IPS DF 4.7 (cell line): ENCODE measurements at regions not wholly inside any gene's neighbourhood (a gene's known extent, or its start where the extent isn't known, plus 50 kb on each side); places are given as distances from the start of the nearest gene placed in this dataset.

Experiments used
- DNase-seq: peaks from one replicate; pipeline ENCODE4 v3.0.0-alpha.2; 2013; ENCODE audit warnings: low spot score; ENCODE audit errors: extremely low read depth

GRCh38 chr2:57562495-57562894, 484.1 kb upstream of the VRK2 start:
- no peak for DNase-seq

DNA sequence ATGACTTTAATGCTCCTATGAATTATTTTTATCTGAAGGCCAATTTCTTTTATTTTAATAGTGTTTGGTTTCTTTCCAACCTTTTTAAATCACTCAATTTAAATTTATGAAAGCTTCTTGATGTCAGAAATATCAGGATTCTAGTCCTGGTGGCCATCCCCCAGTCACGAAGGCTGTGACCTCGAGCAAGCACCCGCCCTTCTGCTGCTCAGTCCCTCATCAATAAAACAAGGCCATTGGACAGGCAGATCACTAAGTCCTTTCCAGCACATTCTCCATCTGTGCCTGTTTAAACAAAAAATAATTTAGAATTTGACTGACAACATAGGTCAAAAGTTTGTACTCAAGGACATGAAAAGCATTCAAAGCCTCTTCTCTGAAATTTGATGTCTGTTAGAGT, 483.6 kb upstream of the VRK2 start:
- DNase-seq: no peak

GRCh38 chr2:57567245-57567644, 479.4 kb upstream of the VRK2 start:
- no peak for DNase-seq

DNA sequence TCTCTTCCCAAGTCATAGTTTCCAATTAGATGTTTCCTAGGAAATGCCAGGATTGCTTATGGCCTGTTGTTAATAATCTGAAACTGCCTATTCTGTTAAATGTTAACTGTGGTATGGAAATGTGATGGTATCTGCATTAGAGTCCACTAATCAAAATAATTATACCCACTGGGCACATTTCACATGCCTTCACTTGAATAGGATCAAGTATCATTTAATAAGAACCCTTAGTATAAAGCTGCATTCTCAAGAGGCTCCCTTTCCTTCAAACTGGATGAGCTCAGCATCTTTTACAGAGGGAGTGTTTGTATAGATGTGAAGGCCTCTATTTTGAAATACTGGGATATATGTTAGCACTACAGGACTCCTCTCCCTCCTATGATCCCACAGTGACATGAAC, 477.2 kb upstream of the VRK2 start:
- DNase-seq: no peak

- no peak for DNase-seq
Measured at GRCh38 chr2:57570961-57571360, 475.6 kb upstream of the VRK2 start.

GRCh38 chr2:57575700-57576268, 470.8 kb upstream of the VRK2 start:
- no peak for DNase-seq

DNA sequence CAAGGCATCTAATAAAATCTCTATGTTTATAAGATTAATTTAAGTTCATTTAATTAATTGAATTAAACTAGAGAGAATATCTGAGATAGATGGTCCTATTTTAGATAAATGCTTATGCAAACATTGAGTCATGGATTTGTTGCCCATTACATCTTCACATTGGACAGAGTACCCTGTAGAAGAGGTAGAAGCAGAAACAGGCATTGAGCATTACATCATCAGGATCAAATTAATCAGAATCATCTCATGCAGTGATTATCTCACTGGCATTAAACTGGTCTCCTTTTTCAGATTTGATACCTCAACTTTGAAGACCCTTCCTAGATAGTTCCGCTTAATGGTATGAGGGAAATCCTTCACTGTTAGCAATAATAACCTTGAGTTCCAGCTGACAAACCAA, 469.6 kb upstream of the VRK2 start:
- DNase-seq: no peak

GRCh38 chr2:57597940-57598339, 448.7 kb upstream of the VRK2 start:
- no peak for DNase-seq

- DNase-seq: no peak
Measured at GRCh38 chr2:57598551-57598950, 448.1 kb upstream of the VRK2 start.

- no peak for DNase-seq
Measured at GRCh38 chr2:57602733-57603132, 443.9 kb upstream of the VRK2 start.

DNA sequence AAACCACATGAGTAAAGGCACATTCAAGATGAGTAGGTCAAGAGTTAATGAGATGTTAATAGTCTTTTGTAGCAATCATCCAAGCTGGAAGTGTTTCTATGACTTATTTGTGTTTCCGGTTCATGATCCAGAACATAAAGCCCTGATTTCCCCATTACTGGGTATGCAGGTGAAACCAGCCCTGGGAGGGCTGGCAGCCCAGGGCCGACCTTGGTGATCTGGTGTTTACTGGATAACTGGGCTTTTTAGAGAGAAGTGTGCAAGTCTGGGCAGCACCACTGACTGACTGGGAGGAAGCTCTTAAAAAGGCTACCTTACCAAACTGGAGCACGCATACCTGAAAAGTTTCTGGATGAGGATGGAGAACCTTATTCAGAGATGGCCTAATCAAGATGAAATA, 431.6 kb upstream of the VRK2 start:
- DNase-seq: no peak

DNA sequence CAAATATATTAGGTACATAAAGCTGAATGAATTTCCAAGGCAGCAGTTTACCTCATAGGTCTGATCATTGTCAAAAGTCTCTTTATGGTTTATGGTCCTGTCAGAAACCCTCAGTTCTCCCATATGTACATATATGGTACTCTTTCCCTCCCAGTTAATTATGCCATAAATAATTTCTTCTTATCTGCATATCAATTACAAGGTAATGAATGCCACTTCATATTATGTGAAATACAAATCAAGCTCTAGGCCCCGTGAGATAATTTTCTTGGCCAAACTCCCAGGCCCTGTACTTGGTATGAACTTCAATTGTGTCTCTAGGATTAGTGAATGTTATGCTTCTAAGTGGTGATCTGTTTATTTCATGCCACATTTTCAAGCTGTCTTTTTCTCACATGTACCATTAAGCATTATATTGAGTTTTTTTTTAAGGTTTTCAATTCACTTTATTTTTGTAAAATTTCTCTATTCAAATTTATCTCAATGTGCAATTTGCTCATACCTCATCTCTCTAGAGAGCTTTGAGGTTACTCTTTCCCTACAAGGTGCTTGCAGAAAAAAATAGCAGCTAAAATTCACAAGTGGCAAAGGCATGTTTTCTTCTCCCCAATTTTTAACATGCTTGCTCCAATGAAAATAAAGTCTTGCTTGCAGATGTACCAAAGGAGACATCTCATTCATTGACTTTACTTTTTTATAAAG, 430.6 kb upstream of the VRK2 start:
- no peak for DNase-seq

GRCh38 chr2:57617318-57617717, 429.3 kb upstream of the VRK2 start:
- DNase-seq: no peak

GRCh38 chr2:57621122-57621663, 425.4 kb upstream of the VRK2 start:
- no peak for DNase-seq

- DNase-seq: no peak
Measured at GRCh38 chr2:57622009-57622408, 424.6 kb upstream of the VRK2 start.

GRCh38 chr2:57656198-57656597, 390.4 kb upstream of the VRK2 start:
- DNase-seq: no peak

- no peak for DNase-seq
Measured at GRCh38 chr2:57669570-57669969, 377.0 kb upstream of the VRK2 start.

GRCh38 chr2:57674025-57674424, 372.6 kb upstream of the VRK2 start:
- DNase-seq: no peak

GRCh38 chr2:57674743-57675142, 371.9 kb upstream of the VRK2 start:
- no peak for DNase-seq

DNA sequence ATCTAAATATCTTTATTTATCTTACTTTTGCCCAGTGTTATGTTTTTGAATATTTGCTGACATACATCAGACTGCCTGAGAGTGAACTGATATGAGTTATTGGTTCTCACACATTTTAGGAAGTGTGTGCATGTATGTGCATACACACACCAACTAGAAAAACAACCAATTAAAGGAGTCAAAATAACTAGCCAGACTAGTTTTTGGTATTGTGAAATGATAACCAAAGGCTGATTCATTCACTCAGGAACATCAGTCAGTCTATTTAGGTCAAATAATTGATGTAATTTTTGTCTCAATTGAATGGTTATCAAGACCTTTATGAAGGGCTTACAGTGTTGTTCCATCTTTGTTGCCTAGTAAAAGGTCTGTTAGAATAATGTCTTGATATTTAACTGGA, 369.3 kb upstream of the VRK2 start:
- no peak for DNase-seq

DNA sequence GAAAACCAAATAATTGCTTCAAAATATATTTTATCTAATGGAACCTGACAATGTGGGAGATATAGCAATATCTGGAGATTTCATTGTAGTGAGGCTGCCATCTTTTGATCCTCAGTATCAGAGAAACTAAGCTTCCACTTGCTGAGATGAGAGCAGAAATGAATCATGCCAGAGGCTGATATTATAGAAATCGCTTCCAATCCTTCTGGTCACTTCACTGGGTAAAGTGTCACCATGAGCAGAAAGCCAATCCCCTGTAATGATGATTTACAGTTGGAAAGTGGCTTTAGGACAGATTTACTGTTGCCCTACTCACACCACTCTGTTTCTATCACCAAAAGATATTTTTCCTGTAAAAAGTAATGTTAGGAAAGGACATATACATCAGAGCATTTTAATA, 365.0 kb upstream of the VRK2 start:
- no peak for DNase-seq

GRCh38 chr2:57685032-57685431, 361.6 kb upstream of the VRK2 start:
- DNase-seq: no peak

DNA sequence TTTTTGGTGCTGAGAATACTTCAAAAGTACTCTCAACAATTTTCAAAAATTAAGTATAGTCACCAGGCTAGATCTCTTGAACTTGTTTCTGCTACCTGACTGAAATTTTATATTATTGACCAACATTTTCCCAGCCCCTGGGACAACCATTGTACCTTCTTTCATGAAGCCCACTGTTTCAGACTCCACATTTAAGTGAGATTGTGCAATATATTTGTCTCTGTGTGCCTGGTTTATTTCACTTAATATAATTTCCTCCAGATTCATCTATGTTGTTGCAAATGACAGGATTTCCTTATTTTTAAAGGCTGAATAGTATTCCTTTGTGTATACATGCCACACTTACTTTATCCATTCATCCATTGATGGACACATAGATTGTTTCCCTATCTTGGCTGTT, 354.2 kb upstream of the VRK2 start:
- DNase-seq: no peak
